Keratinocyte (primary cell): ENCODE measurements at regions not wholly inside any gene's neighbourhood (a gene's known extent, or its start where the extent isn't known, plus 50 kb on each side); places are given as distances from the start of the nearest gene placed in this dataset.

Experiments
- DNase-seq: peaks from one replicate; pipeline ENCODE4 v3.0.0-alpha.2; 2011; ENCODE audit warnings: low read depth, missing footprints, low spot score
- FAIRE-seq: peaks from 2 replicates; lab custom pipeline; 2011; peaks lifted over from hg19 to GRCh38; lab: Jason Lieb, UNC
- H2AFZ ChIP-seq: 2 replicates; pipeline ENCODE4 v1.6.0; 2012; ENCODE audit warnings: low read length, control low read depth, inconsistent platforms; ENCODE audit not compliant: control insufficient read depth
- H3K27ac ChIP-seq: 2 replicates; pipeline ENCODE4 v1.5.1; 2011; ENCODE audit warnings: low read length; ENCODE audit not compliant: control insufficient read depth, insufficient read depth
- H3K27me3 ChIP-seq: 3 replicates; pipeline ENCODE4 v1.6.0; 2011; ENCODE audit warnings: low read length; ENCODE audit not compliant: control insufficient read depth, insufficient read depth; ENCODE audit errors: extremely low read depth
- H3K36me3 ChIP-seq, 2 experiments: 2 replicates in 1 of 2; 3 replicates in 1 of 2; pipeline ENCODE4 v1.5.1; 2011; ENCODE audit warnings: low read length in 2 of 2, mild to moderate bottlenecking in 1 of 2; ENCODE audit not compliant: control insufficient read depth in 2 of 2, insufficient read depth in 2 of 2; ENCODE audit errors: extremely low read depth in 1 of 2
- H3K4me1 ChIP-seq: 3 replicates; pipeline ENCODE4 v1.5.1; 2011; ENCODE audit warnings: low read length; ENCODE audit not compliant: control insufficient read depth, insufficient read depth; ENCODE audit errors: extremely low read depth
- H3K4me2 ChIP-seq: 3 replicates; pipeline ENCODE4 v1.6.0; 2011; ENCODE audit warnings: low read depth, low read length; ENCODE audit not compliant: control insufficient read depth, insufficient read depth; ENCODE audit errors: extremely low read depth
- H3K4me3 ChIP-seq, 3 experiments: fragments of 200-600 bp in 1 of 3; sonication (generic) in 1 of 3; 2 replicates in 2 of 3; 3 replicates in 1 of 3; pipeline ENCODE4 v1.5.1; 2011 to 2016; ENCODE audit warnings: low read length in 3 of 3, mild to moderate bottlenecking in 3 of 3, control low read depth in 2 of 3, inconsistent platforms in 1 of 3, low read depth in 1 of 3, mixed read lengths in 1 of 3, mixed run types in 1 of 3, moderate library complexity in 1 of 3; ENCODE audit not compliant: control insufficient read depth in 2 of 3, insufficient read depth in 2 of 3; ENCODE audit errors: extremely low read depth in 1 of 3
- H3K79me2 ChIP-seq: 2 replicates; pipeline ENCODE4 v1.6.0; 2012; ENCODE audit warnings: low read length; ENCODE audit not compliant: control insufficient read depth, insufficient read depth
- H3K9ac ChIP-seq: 3 replicates; pipeline ENCODE4 v1.6.0; 2011; ENCODE audit warnings: low read length; ENCODE audit not compliant: control insufficient read depth, insufficient read depth; ENCODE audit errors: extremely low read depth
- H3K9me1 ChIP-seq: 3 replicates; pipeline ENCODE4 v1.6.0; 2011; ENCODE audit warnings: low read length; ENCODE audit not compliant: control insufficient read depth, insufficient read depth; ENCODE audit errors: extremely low read depth
- H3K9me3 ChIP-seq: 2 replicates; pipeline ENCODE4 v1.5.1; 2012; ENCODE audit warnings: low read depth, low read length; ENCODE audit not compliant: control insufficient read depth
- H4K20me1 ChIP-seq: 3 replicates; pipeline ENCODE4 v1.6.0; 2011; ENCODE audit warnings: low read length; ENCODE audit not compliant: control insufficient read depth, insufficient read depth; ENCODE audit errors: extremely low read depth
- EZH2 ChIP-seq: IDR thresholded peaks from one replicate; pipeline ENCODE4 v1.6.1; 2012; ENCODE audit warnings: inconsistent platforms, mild to moderate bottlenecking, low read length, moderate library complexity
- dilution Hi-C: fragments of 300-500 bp; cut with MboI; formaldehyde crosslinking; loops from one replicate; pipeline ENCODE4 v1.7.0; 2020; ENCODE audit warnings: low sequenced_read_pairs; ENCODE audit not compliant: extremely low pct_ligation_motif_present
- TF ChIP-seq, protein P1 (sequence below), 3 experiments: IDR thresholded peaks in 1 of 3; conservative IDR thresholded peaks in 1 of 3; optimal IDR thresholded peaks in 1 of 3; 2 replicates in 2 of 3; 3 replicates in 1 of 3; pipeline versions ENCODE3 to v1.5.1; 2011; ENCODE audit warnings: low read length in 3 of 3, mild to moderate bottlenecking in 3 of 3, moderate library complexity in 2 of 3, control low read depth in 1 of 3, inconsistent platforms in 1 of 3; ENCODE audit not compliant: insufficient read depth in 2 of 3; ENCODE audit errors: extremely low read depth in 1 of 3

DNA sequence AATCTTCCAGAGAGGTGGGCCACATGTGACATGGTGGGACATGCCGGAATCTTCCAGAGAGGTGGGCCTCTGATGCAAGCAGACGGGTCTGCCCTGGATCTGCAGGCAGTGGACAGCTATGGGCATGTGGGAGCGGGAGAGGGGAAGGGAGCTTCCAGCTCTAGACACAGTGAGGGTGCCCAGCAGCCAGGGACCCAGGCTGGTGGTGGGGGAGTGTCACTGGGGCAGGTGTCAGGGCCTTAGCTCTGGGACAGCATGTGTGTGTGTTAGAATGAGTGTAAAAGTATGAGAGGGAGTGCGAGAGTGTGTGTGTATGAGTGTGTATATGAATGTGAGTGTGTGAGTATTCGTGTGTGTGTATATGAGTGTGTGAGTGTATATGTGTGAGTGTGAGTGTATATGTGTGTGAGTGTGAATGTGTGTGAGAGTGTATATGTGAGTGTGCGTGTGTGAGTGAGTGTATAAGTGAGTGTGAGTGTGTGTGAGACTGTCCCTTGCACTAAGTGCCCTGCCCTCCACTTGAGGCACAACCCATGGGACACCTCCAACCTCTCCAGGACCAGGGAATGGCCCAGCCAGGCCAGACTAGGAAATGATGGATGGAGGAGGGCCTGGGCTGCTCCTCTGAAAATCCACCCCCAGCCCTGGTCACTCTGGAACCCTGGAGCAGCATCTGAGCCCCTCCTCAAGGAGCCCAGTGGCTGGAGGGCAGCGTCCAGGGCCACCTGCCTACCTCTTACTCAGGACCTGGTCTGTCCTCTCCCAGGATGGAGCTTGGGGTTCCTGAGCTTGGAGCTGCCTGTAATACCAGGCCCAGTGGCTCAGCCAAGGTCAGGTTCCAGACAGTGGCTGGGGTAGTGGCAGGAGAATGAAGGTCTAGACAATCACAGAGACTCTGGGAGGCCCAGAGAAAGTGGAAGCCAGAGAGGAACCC is 122.2 kb downstream of the C9orf50 start:
- Histone ChIP-seq H3K9ac (no peak overlapping the region), H3K27ac (no peak overlapping the region), H3K79me2 (no peaks in the 10 kb centered on the region), H3K4me3 (no peak overlapping the region), H3K9me3 (no peaks in the 10 kb centered on the region), H3K9me1 (no peaks in the 10 kb centered on the region), H3K27me3 (no peaks in the 10 kb centered on the region), H4K20me1 (no peaks in the 10 kb centered on the region), H3K4me1 (peaks cover 24% of the 10 kb centered on the region), H3K4me2 (no peak overlapping the region), H2AFZ (no peak overlapping the region), H3K36me3 (no peaks in the 10 kb centered on the region)
- DNase-seq (no peak), FAIRE-seq (no peak)
- dilution Hi-C loops: no loop called here
- TF ChIP-seq, protein P1, sequence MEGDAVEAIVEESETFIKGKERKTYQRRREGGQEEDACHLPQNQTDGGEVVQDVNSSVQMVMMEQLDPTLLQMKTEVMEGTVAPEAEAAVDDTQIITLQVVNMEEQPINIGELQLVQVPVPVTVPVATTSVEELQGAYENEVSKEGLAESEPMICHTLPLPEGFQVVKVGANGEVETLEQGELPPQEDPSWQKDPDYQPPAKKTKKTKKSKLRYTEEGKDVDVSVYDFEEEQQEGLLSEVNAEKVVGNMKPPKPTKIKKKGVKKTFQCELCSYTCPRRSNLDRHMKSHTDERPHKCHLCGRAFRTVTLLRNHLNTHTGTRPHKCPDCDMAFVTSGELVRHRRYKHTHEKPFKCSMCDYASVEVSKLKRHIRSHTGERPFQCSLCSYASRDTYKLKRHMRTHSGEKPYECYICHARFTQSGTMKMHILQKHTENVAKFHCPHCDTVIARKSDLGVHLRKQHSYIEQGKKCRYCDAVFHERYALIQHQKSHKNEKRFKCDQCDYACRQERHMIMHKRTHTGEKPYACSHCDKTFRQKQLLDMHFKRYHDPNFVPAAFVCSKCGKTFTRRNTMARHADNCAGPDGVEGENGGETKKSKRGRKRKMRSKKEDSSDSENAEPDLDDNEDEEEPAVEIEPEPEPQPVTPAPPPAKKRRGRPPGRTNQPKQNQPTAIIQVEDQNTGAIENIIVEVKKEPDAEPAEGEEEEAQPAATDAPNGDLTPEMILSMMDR (optimal IDR thresholded peaks at IDR 0.05 in 1 of 3, IDR thresholded peaks at IDR 0.05 in 1 of 3, conservative IDR thresholded peaks at IDR 0.05 in 1 of 3; ENCODE audit: extremely low read depth in 1 of 3, insufficient read depth in 2 of 3, low read length in 3 of 3): no peak
- TF ChIP-seq EZH2: no peak

DNA sequence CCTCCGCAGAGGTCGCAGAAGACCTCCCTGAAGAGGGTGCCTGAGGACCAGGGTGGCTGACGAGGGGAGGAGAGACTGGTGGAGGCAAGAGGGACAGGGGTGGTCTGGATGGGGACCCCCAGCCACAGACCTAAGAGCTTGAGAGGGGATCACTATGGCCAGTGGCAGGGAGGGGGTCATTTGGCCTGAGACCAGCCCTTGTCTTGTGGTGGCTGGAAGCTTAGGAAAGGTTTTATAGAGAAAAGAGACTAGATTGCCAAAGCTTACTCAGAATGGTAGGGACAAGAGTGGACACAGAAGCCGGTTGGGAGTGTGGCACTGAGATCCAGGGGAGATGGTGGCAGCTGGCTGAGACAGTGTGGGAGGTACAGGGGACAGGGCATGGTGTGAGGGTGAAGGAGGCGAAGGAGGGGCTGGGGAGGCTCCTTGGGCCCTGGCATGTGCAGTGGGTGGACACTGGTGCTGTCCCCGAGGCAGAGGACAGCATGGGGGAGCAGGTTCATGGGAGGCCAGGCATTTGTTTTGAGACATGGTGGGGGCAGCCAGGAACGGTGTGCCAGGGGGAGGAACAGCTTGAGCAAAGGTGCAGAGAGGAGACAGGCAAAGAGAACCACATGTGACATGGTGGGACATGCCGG is 123.0 kb downstream of the C9orf50 start:
- H3K9ac ChIP-seq: no peak overlapping the region
- no peak for FAIRE-seq

More for the DNA sequence above, 123.0 kb downstream of the C9orf50 start:
- Histone ChIP-seq H3K4me2 (no peak overlapping the region), H3K4me1 (peaks cover 22% of the 10 kb centered on the region), H3K36me3 (no peaks in the 10 kb centered on the region), H3K79me2 (no peaks in the 10 kb centered on the region), H3K9me1 (no peaks in the 10 kb centered on the region), H3K27ac (no peak overlapping the region), H4K20me1 (no peaks in the 10 kb centered on the region), H3K27me3 (no peaks in the 10 kb centered on the region), H3K9me3 (no peaks in the 10 kb centered on the region), H3K4me3 (no peak overlapping the region), H2AFZ (no peak overlapping the region)
- dilution Hi-C loops: no loop called here
- TF ChIP-seq, protein P1 (optimal IDR thresholded peaks at IDR 0.05 in 1 of 3, IDR thresholded peaks at IDR 0.05 in 1 of 3, conservative IDR thresholded peaks at IDR 0.05 in 1 of 3; ENCODE audit: extremely low read depth in 1 of 3, insufficient read depth in 2 of 3, low read length in 3 of 3): no peak
- TF ChIP-seq EZH2: no peak
- no peak for DNase-seq
